ENCODE measurements at regions not wholly inside any gene's neighbourhood (a gene's known extent, or its start where the extent isn't known, plus 50 kb on each side); places are given as distances from the start of the nearest gene placed in this dataset.

DNA sequence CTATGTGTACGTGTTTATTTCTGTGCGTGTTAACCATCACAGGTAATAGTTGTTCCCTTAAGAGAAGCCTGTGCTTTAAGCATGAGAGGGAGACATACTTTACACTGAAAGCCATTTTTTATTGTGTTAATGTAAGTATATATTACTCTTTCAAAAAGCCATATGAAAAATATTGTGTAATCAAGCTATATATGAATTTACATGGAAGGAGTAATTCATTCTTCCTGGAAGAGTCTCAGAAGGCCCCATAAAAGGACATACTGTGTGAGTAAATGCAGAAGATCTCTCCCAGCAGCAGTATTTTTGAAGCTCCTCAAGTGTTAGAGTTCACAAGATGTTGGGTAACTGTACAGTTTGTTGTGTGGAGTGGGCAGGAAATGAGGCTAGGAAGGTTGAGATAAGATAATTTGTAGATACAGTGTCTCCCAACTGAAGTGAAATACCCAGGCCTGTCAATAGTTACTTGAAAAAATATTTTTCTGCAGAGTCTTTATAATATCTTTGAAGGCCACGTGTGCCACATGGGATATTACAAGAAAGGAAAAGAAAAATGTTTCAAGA is 138.3 kb downstream of the PTGER3 start:
- TF ChIP-seq, protein P1, sequence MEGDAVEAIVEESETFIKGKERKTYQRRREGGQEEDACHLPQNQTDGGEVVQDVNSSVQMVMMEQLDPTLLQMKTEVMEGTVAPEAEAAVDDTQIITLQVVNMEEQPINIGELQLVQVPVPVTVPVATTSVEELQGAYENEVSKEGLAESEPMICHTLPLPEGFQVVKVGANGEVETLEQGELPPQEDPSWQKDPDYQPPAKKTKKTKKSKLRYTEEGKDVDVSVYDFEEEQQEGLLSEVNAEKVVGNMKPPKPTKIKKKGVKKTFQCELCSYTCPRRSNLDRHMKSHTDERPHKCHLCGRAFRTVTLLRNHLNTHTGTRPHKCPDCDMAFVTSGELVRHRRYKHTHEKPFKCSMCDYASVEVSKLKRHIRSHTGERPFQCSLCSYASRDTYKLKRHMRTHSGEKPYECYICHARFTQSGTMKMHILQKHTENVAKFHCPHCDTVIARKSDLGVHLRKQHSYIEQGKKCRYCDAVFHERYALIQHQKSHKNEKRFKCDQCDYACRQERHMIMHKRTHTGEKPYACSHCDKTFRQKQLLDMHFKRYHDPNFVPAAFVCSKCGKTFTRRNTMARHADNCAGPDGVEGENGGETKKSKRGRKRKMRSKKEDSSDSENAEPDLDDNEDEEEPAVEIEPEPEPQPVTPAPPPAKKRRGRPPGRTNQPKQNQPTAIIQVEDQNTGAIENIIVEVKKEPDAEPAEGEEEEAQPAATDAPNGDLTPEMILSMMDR (conservative IDR thresholded peaks at IDR 0.05; ENCODE audit: control insufficient read depth, insufficient read depth, low read depth, low read length): no peak
- no peak overlapping the region for H3K4me3 ChIP-seq (ENCODE audit: control insufficient read depth, low read depth, low read length)
- DNase-seq (ENCODE audit: low read depth): no peak

DNA sequence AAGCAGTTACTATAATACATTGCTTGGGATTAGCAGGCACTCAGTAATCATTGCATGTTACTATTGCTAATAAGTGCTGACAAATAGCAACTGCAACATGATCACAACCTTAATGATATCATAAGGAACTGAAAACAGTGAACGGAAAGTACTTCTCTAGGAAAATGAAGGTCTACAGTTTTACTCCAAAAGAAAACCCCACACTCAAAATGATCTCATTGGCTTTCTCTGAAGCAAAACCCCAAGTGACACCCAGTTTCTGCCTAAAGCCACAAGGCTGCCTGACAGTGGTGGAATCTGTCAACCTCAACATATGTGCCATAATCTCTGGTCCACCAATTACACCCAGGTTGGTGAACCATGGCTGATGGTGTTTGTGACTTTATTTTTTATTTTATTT is 137.6 kb downstream of the PTGER3 start:
- no peak for DNase-seq (ENCODE audit: low read depth)
- TF ChIP-seq, protein P1 (conservative IDR thresholded peaks at IDR 0.05; ENCODE audit: control insufficient read depth, insufficient read depth, low read depth, low read length): no peak
- H3K4me3 ChIP-seq (ENCODE audit: control insufficient read depth, low read depth, low read length): no peak overlapping the region

- TF ChIP-seq, protein P1 (conservative IDR thresholded peaks at IDR 0.05; ENCODE audit: control insufficient read depth, insufficient read depth, low read depth, low read length): no peak
- H3K4me3 ChIP-seq (ENCODE audit: control insufficient read depth, low read depth, low read length): no peak overlapping the region
- DNase-seq (ENCODE audit: low read depth): no peak
Observed at GRCh38 chr1:70911861-70912260, 135.8 kb downstream of the PTGER3 start.

DNA sequence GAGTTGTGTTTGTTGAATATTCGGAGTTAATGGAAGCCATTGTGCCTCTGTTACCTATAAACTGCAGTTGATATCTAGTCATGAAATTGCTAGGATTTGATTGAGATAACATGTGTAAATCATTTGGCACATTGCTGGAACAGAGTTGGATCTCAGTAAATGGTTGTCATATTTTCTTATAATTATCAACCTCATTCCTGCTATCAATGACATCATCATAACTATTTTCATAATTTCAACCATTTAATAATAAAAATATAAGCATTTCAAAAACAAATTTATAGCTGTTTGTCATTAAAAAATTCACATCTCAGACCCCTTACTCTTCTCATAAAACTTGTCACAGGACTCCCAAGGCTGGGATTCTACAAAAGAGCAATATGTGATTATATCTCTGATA is 133.4 kb downstream of the PTGER3 start:
- DNase-seq (ENCODE audit: low read depth): no peak
- TF ChIP-seq, protein P1 (conservative IDR thresholded peaks at IDR 0.05; ENCODE audit: control insufficient read depth, insufficient read depth, low read depth, low read length): no peak
- no peak overlapping the region for H3K4me3 ChIP-seq (ENCODE audit: control insufficient read depth, low read depth, low read length)

DNA sequence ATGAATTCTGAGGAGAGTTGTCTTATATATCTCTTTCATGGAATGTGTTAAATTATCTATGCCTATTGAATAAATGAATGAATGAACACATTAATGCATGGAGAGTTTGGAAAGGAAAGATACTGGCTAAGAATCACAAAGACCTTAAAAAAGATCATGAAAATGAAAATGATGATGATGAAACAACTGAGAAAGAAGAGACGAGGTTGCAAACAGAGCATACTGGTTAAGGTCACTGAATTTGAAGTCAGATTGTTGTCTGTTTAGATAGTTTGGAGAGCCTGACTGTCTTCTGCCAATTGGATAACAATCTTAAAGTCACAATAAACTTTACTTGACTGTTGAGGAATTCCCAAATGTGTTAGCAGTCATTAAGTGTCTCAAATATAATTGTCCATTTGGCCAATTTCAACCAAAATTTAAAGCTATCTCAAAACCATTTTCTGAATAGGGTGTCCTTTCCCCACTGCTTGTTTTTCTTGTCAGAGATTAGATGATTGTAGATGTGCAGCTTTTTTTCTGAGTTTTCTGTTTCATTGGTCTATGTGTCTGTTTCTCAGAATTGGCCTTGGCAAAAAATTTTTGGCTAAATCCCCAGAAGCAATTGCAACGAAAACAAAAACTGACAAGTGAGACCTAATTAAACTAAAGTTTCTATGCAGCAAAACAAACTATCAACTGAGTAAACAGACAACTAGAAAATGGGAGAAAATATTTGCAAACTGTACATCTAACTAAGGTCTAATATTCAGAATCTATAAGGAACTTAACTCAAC is 132.2 kb downstream of the PTGER3 start:
- TF ChIP-seq, protein P1 (conservative IDR thresholded peaks at IDR 0.05; ENCODE audit: control insufficient read depth, insufficient read depth, low read depth, low read length): no peak
- DNase-seq (ENCODE audit: low read depth): no peak

GRCh38 chr1:70916034-70916427 is 131.6 kb downstream of the PTGER3 start:
- no peak for DNase-seq (ENCODE audit: low read depth)
- TF ChIP-seq, protein P1 (conservative IDR thresholded peaks at IDR 0.05; ENCODE audit: control insufficient read depth, insufficient read depth, low read depth, low read length): no peak
- H3K4me3 ChIP-seq (ENCODE audit: control insufficient read depth, low read depth, low read length): no peak overlapping the region

More for the DNA sequence above, 132.2 kb downstream of the PTGER3 start:
- no peak overlapping the region for H3K4me3 ChIP-seq (ENCODE audit: control insufficient read depth, low read depth, low read length)
